Large intestine (tissue), 3 donors: ENCODE measurements at regions not wholly inside any gene's neighbourhood (a gene's known extent, or its start where the extent isn't known, plus 50 kb on each side); places are given as distances from the start of the nearest gene placed in this dataset.

Experiments
- DNase-seq, 2 donors: peaks; one replicate each; pipeline versions ENCODE4 v3.0.0 to v3.0.0-alpha.2; 2013
- H3K27ac ChIP-seq: one replicate; pipeline ENCODE4 v1.5.1; 2013; ENCODE audit warnings: low read length
- H3K27me3 ChIP-seq: 2 replicates; pipeline ENCODE4 v1.6.1; 2013; ENCODE audit warnings: low read length; ENCODE audit not compliant: control insufficient read depth, insufficient read depth
- H3K36me3 ChIP-seq: 2 replicates; pipeline ENCODE4 v1.6.1; 2013; ENCODE audit warnings: low read length; ENCODE audit not compliant: control insufficient read depth, insufficient read depth
- H3K4me1 ChIP-seq: one replicate; pipeline ENCODE4 v1.6.1; 2013; ENCODE audit warnings: low read length; ENCODE audit not compliant: control insufficient read depth, insufficient read depth
- H3K4me3 ChIP-seq: one replicate; pipeline ENCODE4 v1.5.1; 2013; ENCODE audit warnings: low read length
- H3K9me3 ChIP-seq: one replicate; pipeline ENCODE4 v1.6.1; 2013; ENCODE audit warnings: mild to moderate bottlenecking, low read depth, low read length, moderate library complexity; ENCODE audit not compliant: control insufficient read depth
- WGBS: methylation state at CpG from one replicate; pipeline ENCODE4 v1.1.5; 2013; ENCODE audit warnings: low lambda C conversion rate; ENCODE audit not compliant: insufficient coverage; 5-methylcytosine and 5-hydroxymethylcytosine counted together

- DNase-seq, result no peak
- H3K4me1 ChIP-seq, result no peaks in the 10 kb centered on the region
- peaks cover 4% of the 10 kb centered on the region for H3K27me3 ChIP-seq
- WGBS, result no CpG with 5 or more reads among the region's 2 CpGs
- H3K4me3 ChIP-seq, result no peak overlapping the region
- H3K9me3 ChIP-seq, result no peaks in the 10 kb centered on the region
- no peaks in the 10 kb centered on the region for H3K36me3 ChIP-seq
- no peak overlapping the region for H3K27ac ChIP-seq
Observed at GRCh38 chr10:91022390-91022789, 101.5 kb upstream of the ANKRD1 start.

- Histone ChIP-seq H3K4me1 (no peaks in the 10 kb centered on the region), H3K9me3 (no peaks in the 10 kb centered on the region), H3K27me3 (peaks cover 4% of the 10 kb centered on the region), H3K36me3 (no peaks in the 10 kb centered on the region), H3K27ac (no peak overlapping the region), H3K4me3 (no peak overlapping the region)
- DNase-seq, result no peak
- WGBS, result 14% methylated on average over 1 of the region's 6 CpGs
Observed at GRCh38 chr10:91022924-91023699, 102.2 kb upstream of the ANKRD1 start.

GRCh38 chr10:91023700-91024398 lies 103.0 kb upstream of the ANKRD1 start:
- Histone ChIP-seq H3K9me3 (no peaks in the 10 kb centered on the region), H3K4me3 (no peak overlapping the region), H3K27me3 (peaks cover 4% of the 10 kb centered on the region), H3K27ac (no peak overlapping the region), H3K4me1 (no peaks in the 10 kb centered on the region), H3K36me3 (no peaks in the 10 kb centered on the region)
- DNase-seq, result no peak
- no CpG with 5 or more reads among the region's 7 CpGs for WGBS

DNA sequence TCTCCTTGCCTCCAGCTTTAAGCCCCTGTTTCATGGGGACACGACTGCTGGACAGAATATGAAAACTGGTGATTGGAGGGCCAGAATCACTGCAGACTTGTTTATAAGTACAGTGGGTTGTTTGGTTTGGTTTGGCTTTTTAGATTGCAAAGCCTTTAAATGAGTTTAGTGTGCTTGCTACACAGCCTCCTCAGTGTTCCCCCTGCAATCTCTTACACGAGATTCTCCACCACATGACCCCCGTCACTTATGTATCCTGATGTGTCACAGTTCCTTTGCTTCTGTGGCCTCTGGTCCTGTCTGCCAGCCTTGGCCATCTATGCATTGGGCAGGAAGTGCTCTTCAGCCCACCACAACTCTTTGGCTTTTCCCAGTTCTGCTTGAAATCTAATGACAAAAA lies 103.7 kb upstream of the ANKRD1 start:
- no peak for DNase-seq
- no peaks in the 10 kb centered on the region for H3K9me3 ChIP-seq

GRCh38 chr10:91032611-91033206 lies 111.8 kb upstream of the ANKRD1 start:
- H3K27me3 ChIP-seq, result no peaks in the 10 kb centered on the region
- no peak overlapping the region for H3K4me3 ChIP-seq
- H3K27ac ChIP-seq, result no peak overlapping the region
- H3K9me3 ChIP-seq, result no peaks in the 10 kb centered on the region
- no peaks in the 10 kb centered on the region for H3K36me3 ChIP-seq
- WGBS, result 90% methylated on average over 2 of the region's 5 CpGs
- DNase-seq, result no peak
- no peaks in the 10 kb centered on the region for H3K4me1 ChIP-seq

More for the DNA sequence above, 103.7 kb upstream of the ANKRD1 start:
- Histone ChIP-seq H3K36me3 (no peaks in the 10 kb centered on the region), H3K27me3 (peaks cover 4% of the 10 kb centered on the region), H3K4me3 (no peak overlapping the region), H3K27ac (no peak overlapping the region), H3K4me1 (no peaks in the 10 kb centered on the region)
- WGBS, result no CpG with 5 or more reads among the region's 3 CpGs

DNA sequence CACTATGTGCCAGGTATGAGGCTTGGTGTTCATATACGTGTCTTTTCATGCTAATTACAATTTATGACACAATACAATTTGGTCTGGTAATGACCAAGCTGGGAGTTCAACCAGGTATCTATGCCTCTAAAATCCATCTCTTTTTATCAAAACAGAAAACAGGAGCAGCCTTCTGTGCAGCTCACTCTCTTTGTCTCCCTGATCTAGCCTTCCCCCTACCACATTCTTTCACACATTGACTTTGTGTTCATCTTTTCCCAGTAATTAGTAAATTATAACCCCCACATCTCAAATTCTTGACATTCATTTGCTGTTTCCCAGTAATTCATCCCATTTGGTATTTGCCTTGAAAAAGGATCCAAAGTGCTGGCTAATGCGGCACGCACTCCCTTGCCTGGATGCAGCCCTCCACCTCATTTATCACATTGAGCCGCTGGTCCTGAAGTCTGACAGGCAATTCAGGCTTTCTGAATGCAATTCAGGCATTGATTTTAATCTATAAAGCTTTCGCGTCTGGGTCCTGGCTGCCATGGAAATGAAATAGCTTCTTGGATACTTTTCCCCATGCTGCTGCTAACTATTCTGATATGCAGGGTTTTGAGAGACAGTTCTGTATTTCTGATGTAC lies 112.5 kb upstream of the ANKRD1 start:
- H3K36me3 ChIP-seq, result no peaks in the 10 kb centered on the region
- H3K27me3 ChIP-seq, result no peaks in the 10 kb centered on the region
- H3K9me3 ChIP-seq, result no peaks in the 10 kb centered on the region
- 48% methylated on average over 2 of the region's 6 CpGs for WGBS
- no peak overlapping the region for H3K27ac ChIP-seq
- no peak overlapping the region for H3K4me3 ChIP-seq
- H3K4me1 ChIP-seq, result no peaks in the 10 kb centered on the region
- DNase-seq, result no peak

GRCh38 chr10:91034042-91034441 lies 113.2 kb upstream of the ANKRD1 start:
- Histone ChIP-seq H3K4me1 (no peaks in the 10 kb centered on the region), H3K9me3 (no peaks in the 10 kb centered on the region), H3K4me3 (no peak overlapping the region), H3K27ac (no peak overlapping the region), H3K36me3 (no peaks in the 10 kb centered on the region), H3K27me3 (no peaks in the 10 kb centered on the region)
- no peak for DNase-seq
- WGBS, result no CpG with 5 or more reads among the region's 3 CpGs

DNA sequence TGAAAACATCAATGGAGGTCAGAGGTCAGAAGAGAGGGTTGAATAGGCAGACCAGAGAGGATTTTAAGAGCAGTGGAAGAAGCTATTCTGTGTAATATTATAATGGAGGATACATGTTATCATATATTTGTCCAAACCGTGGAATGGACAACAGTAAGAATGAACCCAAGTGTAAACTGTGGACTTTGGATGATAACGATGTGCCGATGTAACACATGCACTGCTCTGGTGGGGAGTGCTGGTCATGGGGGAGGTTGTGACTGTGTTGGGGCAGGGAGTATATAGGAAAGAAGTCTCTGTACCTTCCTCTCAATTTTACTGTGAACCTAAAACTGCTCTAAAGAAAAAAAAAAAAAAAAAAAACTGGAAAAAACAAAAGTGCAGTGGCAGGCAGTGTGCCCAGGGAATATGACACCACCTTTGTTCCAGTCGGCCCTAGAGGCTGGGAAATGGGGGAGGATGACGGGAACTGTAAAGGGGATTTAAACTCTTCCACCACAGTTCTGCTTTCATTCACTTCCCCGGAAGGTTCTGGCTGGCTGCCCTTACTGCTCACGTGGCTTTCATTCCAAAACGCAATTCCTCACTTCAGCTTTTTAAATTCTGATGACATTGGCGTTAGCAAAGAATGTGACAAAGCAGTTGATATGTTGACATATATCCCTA lies 113.7 kb upstream of the ANKRD1 start:
- 20% methylated on average over 1 of the region's 9 CpGs for WGBS
- Histone ChIP-seq H3K27me3 (peaks cover 3% of the 10 kb centered on the region), H3K9me3 (no peaks in the 10 kb centered on the region), H3K4me3 (no peak overlapping the region), H3K4me1 (no peaks in the 10 kb centered on the region), H3K27ac (no peak overlapping the region), H3K36me3 (no peaks in the 10 kb centered on the region)
- no peak for DNase-seq

- Histone ChIP-seq H3K4me1 (no peaks in the 10 kb centered on the region), H3K4me3 (no peak overlapping the region), H3K27me3 (peaks cover 4% of the 10 kb centered on the region), H3K9me3 (no peaks in the 10 kb centered on the region), H3K27ac (no peak overlapping the region), H3K36me3 (no peaks in the 10 kb centered on the region)
- no CpG with 5 or more reads among the region's 8 CpGs for WGBS
- no peak for DNase-seq
Observed at GRCh38 chr10:91035650-91036292, 114.9 kb upstream of the ANKRD1 start.
